GM18873 (cell line): ENCODE measurements at regions not wholly inside any gene's neighbourhood (a gene's known extent, or its start where the extent isn't known, plus 50 kb on each side); places are given as distances from the start of the nearest gene placed in this dataset.

Experiments
- ATAC-seq: cut with Tn5 transposase; IDR thresholded peaks from one replicate; pipeline ENCODE4 v1.9.1; 2021; ENCODE audit warnings: mild to moderate bottlenecking, moderate library complexity, moderate number of reproducible peaks; ENCODE audit not compliant: unreplicated experiment, low FRiP score

GRCh38 chr4:81966676-81967075 lies 407.1 kb downstream of the HNRNPD start:
- no peak for ATAC-seq

- no peak for ATAC-seq
Observed at GRCh38 chr4:81965911-81966310, 407.9 kb downstream of the HNRNPD start.

GRCh38 chr4:81965454-81965853 lies 408.3 kb downstream of the HNRNPD start:
- ATAC-seq, result no peak

GRCh38 chr4:81963763-81964020 lies 410.1 kb downstream of the HNRNPD start:
- ATAC-seq, result no peak

DNA sequence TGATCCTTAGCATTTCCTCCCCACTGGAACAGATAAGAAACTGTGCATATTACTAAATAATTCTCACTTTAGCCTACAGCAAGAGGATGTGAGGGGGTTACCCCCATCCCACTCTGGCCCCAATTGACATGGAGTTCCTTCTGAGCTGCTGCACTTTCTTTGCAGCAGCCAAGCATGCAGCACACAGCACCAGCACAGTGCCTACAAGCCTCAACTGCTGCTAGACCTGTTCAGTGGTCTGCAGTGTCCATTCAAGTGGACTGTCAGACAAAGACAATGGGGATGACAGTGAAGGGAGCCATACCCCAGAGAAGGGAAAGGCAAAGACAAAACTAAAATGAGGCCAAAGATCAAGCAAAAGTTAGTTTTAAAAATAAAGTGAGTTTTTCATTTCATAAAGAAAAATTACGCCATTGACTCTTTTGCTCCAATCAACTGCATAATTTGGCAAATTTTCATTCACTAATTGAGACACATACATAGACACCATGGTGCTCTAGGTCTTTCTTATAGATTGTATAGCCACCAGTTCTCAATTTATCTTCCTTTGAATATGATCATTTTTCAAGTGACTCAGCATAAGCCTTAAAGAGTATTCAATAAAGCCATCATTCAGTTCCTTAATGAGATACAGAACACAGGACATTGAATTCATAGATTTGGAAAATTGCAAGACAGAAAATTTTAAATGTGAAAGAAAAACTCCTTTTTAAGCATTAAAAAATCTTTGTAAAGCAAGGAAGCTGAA lies 410.6 kb downstream of the HNRNPD start:
- no peak for ATAC-seq

DNA sequence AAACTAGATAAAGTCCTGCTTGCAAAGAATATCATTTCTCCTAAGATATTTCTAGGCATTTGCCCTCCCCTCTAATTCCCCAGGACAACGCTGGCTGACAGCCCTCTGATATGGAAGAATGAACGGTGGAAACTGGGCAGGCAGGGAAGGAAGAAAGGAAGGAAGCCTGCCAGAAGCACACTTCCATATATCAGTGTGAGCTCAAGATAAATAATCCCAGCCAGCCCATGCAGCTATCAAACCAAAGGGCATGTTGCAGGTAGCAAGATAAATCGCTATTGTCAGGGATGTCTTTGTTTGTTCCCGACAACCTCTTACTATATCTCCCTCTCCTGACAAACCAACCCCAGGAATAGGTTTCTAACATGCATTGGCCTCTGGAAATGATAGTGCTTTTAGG lies 412.8 kb downstream of the HNRNPD start:
- ATAC-seq, result no peak

- ATAC-seq, result no peak
Observed at GRCh38 chr4:81954271-81954670, 419.5 kb downstream of the HNRNPD start.

- ATAC-seq, result no peak
Observed at GRCh38 chr4:81951891-81952455, 421.8 kb downstream of the HNRNPD start.

DNA sequence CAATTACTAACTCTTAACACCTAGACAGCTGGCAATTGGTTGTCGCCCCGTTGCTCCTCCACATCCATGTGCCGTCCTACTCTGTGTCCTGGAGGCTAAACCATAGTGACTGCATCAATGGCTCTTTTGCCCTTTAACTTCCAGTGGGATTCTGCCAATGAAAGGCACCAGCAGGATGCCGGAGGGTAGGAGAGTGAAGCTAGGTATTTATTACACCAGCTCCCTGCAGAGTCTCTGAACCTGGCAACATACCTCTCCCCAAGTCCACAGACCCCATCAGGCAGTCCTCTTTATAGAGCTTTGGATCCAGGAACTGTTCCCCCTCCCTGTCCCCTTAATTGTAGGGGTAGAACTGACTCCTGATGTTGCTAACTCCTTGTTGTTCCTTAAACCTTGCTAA lies 426.8 kb downstream of the HNRNPD start:
- ATAC-seq, result no peak

- ATAC-seq, result no peak
Observed at GRCh38 chr4:81930506-81931238, 443.1 kb downstream of the HNRNPD start.

GRCh38 chr4:81923140-81923539 lies 450.7 kb downstream of the HNRNPD start:
- no peak for ATAC-seq

- ATAC-seq, result no peak
Observed at GRCh38 chr4:81922313-81922712, 450.6 kb upstream of the RASGEF1B start.

- ATAC-seq, result no peak
Observed at GRCh38 chr4:81921751-81922159, 450.0 kb upstream of the RASGEF1B start.

DNA sequence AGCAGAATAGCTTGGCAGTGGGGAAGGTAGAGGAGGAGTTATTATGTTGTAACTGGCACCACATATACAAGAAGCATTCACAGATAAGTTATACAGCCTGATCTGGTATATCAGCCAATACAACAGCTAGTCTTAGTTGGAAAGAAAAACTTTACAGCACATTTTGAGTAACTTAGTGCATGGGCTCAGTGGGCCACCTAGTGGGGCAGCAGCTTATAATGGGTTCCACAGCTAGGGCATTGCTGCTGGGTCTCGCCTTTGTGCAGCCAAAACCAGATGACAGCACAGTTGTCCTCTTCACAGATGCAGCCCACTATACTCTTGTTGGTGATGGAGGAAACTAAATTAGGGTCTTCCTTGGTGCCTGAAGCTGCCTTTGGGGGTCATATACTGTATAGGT lies 448.1 kb upstream of the RASGEF1B start:
- no peak for ATAC-seq

GRCh38 chr4:81919223-81919622 lies 447.5 kb upstream of the RASGEF1B start:
- no peak for ATAC-seq

GRCh38 chr4:81915430-81915829 lies 443.7 kb upstream of the RASGEF1B start:
- no peak for ATAC-seq

DNA sequence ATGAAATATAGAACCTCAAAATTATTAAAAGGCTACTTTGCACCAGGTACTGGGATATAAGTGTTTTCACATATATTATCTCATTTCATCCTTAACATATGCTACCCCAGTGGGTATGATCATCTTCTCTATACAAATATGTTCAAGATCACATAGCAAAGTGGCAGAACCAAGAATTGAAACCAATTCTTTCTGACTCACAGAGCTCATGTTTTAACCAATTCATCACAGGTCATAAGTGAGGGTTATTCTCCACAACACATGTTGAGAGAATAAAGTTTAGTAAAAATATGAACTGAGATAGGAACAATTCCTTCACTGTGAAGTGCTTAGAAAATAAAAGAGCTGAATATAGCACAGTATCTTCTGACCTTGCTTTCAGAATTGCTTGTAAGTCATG lies 442.9 kb upstream of the RASGEF1B start:
- peak; percentile 49 for ATAC-seq

- ATAC-seq, result peak; percentile 67
Observed at GRCh38 chr4:81913427-81913879, 441.7 kb upstream of the RASGEF1B start.

GRCh38 chr4:81912376-81913030 lies 440.8 kb upstream of the RASGEF1B start:
- ATAC-seq, result no peak

- ATAC-seq, result no peak
Observed at GRCh38 chr4:81906905-81907304, 435.2 kb upstream of the RASGEF1B start.

DNA sequence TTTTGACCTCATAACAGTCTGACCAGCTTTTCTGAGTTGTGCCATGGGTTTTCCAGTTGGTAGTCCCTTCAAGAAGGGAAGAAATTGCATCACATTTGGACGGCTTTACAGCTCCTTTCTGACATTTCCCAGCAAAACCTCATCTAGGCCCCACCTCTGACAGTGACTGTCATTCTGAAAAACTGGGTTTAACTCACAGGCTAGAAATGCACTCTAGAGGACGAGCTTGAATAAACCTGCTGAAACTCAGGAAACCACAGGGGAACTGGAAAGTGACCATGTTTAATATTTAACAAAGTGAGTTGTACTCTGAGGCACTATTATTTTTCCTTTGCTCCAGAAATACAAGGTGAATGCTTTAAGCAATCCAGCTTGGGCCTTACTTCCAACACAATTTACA lies 434.3 kb upstream of the RASGEF1B start:
- ATAC-seq, result peak; percentile 98
